ENCODE measurements at regions not wholly inside any gene's neighbourhood (a gene's known extent, or its start where the extent isn't known, plus 50 kb on each side); places are given as distances from the start of the nearest gene placed in this dataset.

GRCh38 chr14:97486601-97487120 is 689.5 kb downstream of the VRK1 start:
- CTCF ChIA-PET = no interaction called here
- POLR2A ChIA-PET = no interaction called here

GRCh38 chr14:97489750-97490149 is 692.6 kb downstream of the VRK1 start:
- no peak for TF ChIP-seq CTCF (IDR thresholded peaks at IDR 0.05; ENCODE audit: insufficient read depth, low read length, missing control alignments)
- no peak overlapping the region for H3K4me3 ChIP-seq (ENCODE audit: low read depth, low read length)
- ChIA-PET CTCF (no interaction called here), POLR2A (no interaction called here)
- no peak for DNase-seq (ENCODE audit: low read depth, low spot score)

More at GRCh38 chr14:97486601-97487120, 689.5 kb downstream of the VRK1 start:
- no peak for DNase-seq (ENCODE audit: low read depth, low spot score)
- TF ChIP-seq CTCF (IDR thresholded peaks at IDR 0.05; ENCODE audit: insufficient read depth, low read length, missing control alignments) = no peak
- H3K4me3 ChIP-seq (ENCODE audit: low read depth, low read length) = no peak overlapping the region

- no peak for TF ChIP-seq CTCF (IDR thresholded peaks at IDR 0.05; ENCODE audit: insufficient read depth, low read length, missing control alignments)
- no peak overlapping the region for H3K4me3 ChIP-seq (ENCODE audit: low read depth, low read length)
- no peak for DNase-seq (ENCODE audit: low read depth, low spot score)
- ChIA-PET CTCF (no interaction called here), POLR2A (no interaction called here)
Measured at GRCh38 chr14:97490521-97491070, 693.4 kb downstream of the VRK1 start.

- ChIA-PET POLR2A (no interaction called here), CTCF (no interaction called here)
- no peak overlapping the region for H3K4me3 ChIP-seq (ENCODE audit: low read depth, low read length)
- no peak for DNase-seq (ENCODE audit: low read depth, low spot score)
- no peak for TF ChIP-seq CTCF (IDR thresholded peaks at IDR 0.05; ENCODE audit: insufficient read depth, low read length, missing control alignments)
Measured at GRCh38 chr14:97491697-97492096, 694.5 kb downstream of the VRK1 start.

GRCh38 chr14:97499790-97500481 is 702.8 kb downstream of the VRK1 start:
- CTCF ChIA-PET = no interaction called here
- H3K4me3 ChIP-seq (ENCODE audit: low read depth, low read length) = no peak overlapping the region
- POLR2A ChIA-PET = no interaction called here
- DNase-seq (ENCODE audit: low read depth, low spot score) = no peak
- TF ChIP-seq CTCF (IDR thresholded peaks at IDR 0.05; ENCODE audit: insufficient read depth, low read length, missing control alignments) = no peak

- POLR2A ChIA-PET = no interaction called here
- no peak overlapping the region for H3K4me3 ChIP-seq (ENCODE audit: low read depth, low read length)
- no peak for DNase-seq (ENCODE audit: low read depth, low spot score)
- TF ChIP-seq CTCF (IDR thresholded peaks at IDR 0.05; ENCODE audit: insufficient read depth, low read length, missing control alignments) = no peak
- CTCF ChIA-PET = no interaction called here
Measured at GRCh38 chr14:97506626-97507025, 709.4 kb downstream of the VRK1 start.

Measured in AG04449 (cell line).